Glutamatergic neuron (in vitro differentiated cells): ENCODE measurements at regions not wholly inside any gene's neighbourhood (a gene's known extent, or its start where the extent isn't known, plus 50 kb on each side); places are given as distances from the start of the nearest gene placed in this dataset.
"Not testable (repeated sequence)": the region's sequence is repeated elsewhere in the genome, so short reads cannot be mapped to it uniquely, and the experiment has no call there.

Source experiments
- DNase-seq: peaks from one replicate; pipeline ENCODE4 v3.0.0; 2022
- H3K27ac Mint-ChIP-seq: one replicate; pipeline ENCODE4 v1.8.0; 2020; ENCODE audit warnings: mild to moderate bottlenecking, mixed read lengths, inconsistent platforms; ENCODE audit not compliant: unreplicated experiment
- H3K27me3 Mint-ChIP-seq: one replicate; pipeline ENCODE4 v1.8.0; 2020; ENCODE audit warnings: mild to moderate bottlenecking, moderate library complexity, mixed read lengths, inconsistent platforms; ENCODE audit not compliant: unreplicated experiment
- H3K36me3 Mint-ChIP-seq: one replicate; pipeline ENCODE4 v1.8.0; 2020; ENCODE audit warnings: mild to moderate bottlenecking, mixed read lengths, inconsistent platforms; ENCODE audit not compliant: unreplicated experiment
- H3K4me1 Mint-ChIP-seq: one replicate; pipeline ENCODE4 v1.8.0; 2020; ENCODE audit warnings: mild to moderate bottlenecking, low read depth, mixed read lengths, inconsistent platforms; ENCODE audit not compliant: unreplicated experiment
- H3K4me3 Mint-ChIP-seq: one replicate; pipeline ENCODE4 v1.8.0; 2020; ENCODE audit warnings: mild to moderate bottlenecking, mixed read lengths, inconsistent platforms; ENCODE audit not compliant: unreplicated experiment
- H3K9me3 Mint-ChIP-seq: one replicate; pipeline ENCODE4 v1.8.0; 2020; ENCODE audit warnings: mild to moderate bottlenecking, moderate library complexity, mixed read lengths, inconsistent platforms; ENCODE audit not compliant: unreplicated experiment

DNA sequence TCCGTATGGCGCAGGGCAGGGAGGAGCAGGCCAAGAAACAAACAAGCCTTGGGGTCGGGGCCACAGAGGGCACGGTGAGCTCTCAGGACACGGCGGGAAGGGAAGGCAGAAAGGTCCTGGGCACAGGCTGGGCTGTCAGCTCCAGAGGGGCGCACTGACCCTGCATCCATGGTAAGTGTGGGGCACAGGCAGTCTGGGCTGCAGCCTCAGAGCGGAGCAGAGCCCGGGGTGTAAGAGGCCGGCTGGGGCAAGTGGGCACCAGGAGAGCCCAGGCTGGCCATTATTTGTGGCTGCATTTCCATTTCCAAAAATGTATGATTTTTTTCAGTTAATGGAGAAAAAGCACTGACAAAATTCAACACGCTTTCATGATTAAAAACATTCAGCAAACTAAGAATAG, 188.8 kb upstream of the PRKX start:
- H3K4me3 Mint-ChIP-seq = not testable (repeated sequence)

DNA sequence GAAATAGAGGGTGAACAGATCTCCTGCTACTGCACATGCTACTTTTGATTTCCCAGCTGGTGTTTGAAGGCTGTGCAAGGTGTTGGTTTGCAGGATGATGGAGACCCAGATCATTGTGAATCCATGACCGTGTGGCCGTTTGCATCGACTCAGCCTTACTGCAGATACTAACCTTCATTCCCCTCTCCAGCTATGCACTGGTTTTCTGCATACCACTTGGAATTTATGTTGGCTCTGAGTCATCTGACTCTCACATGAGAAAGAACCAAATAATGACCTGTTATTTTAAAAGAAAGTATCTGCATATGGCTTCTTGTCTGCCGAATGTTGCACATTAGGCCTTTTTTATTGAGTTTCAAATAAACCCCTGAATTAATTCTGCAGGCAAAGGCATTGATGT, 183.3 kb upstream of the PRKX start:
- H3K9me3 Mint-ChIP-seq, H3K27ac Mint-ChIP-seq, H3K27me3 Mint-ChIP-seq, H3K4me1 Mint-ChIP-seq, H3K36me3 Mint-ChIP-seq, DNase-seq, H3K4me3 Mint-ChIP-seq: not testable (repeated sequence)

More for the DNA sequence above, 188.8 kb upstream of the PRKX start:
- H3K4me1 Mint-ChIP-seq, H3K9me3 Mint-ChIP-seq, DNase-seq, H3K27ac Mint-ChIP-seq, H3K36me3 Mint-ChIP-seq, H3K27me3 Mint-ChIP-seq: not testable (repeated sequence)

DNA sequence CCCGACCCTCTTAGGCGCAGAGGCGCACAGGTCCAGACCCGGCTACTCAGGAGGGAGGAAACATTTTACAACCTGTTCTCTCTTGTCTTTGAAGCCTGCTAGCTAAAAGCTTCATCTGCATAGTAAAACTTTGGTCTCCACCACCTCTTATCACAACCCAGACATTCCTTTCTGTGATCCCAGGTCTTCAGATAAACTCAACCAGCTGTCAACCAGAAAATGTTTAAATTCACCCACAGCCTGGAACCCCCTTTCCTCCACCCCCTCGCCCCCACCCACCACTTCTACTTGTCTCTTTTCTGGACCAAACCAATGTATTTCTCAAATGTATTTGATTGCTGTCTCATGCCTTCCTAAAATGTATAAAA, 169.1 kb upstream of the PRKX start:
- DNase-seq, H3K9me3 Mint-ChIP-seq, H3K27ac Mint-ChIP-seq, H3K27me3 Mint-ChIP-seq, H3K4me1 Mint-ChIP-seq, H3K36me3 Mint-ChIP-seq: not testable (repeated sequence)
- H3K4me3 Mint-ChIP-seq = peak overlapping the region; percentile 70

DNA sequence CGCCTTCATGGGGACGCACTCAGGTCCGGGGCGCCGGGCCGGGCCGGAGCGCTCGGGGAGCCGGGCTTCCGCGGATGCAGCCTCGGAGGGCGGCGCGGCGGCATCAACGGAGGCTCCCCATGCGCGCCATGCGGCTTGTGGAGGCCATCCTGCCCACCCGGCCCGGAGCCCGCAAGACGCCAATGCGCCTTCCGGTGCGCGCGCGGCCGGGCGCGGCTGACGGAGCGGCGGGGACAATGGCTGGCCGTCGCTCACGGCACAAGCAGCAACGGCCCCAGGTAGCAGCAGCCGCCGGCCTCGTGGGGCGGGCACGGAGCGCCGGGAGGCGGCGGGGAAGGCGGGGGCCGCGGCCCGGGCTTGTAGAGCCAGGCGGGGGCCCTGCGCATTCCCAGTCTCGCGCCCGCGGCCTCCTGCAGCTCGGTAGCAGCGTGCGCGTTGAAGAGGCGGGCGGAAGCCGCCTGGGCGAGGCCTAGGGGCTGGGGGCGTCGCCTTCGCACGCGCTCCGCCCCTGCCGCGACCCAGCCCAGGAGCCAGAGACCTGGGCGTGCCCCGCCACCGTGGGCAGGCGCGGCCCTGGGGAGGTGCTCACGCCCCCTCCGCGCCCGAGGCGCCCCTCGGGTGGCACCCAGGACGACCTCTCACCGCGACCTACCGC, 168.6 kb upstream of the PRKX start:
- not testable (repeated sequence) for H3K36me3 Mint-ChIP-seq, H3K4me3 Mint-ChIP-seq, H3K27ac Mint-ChIP-seq, H3K27me3 Mint-ChIP-seq, H3K9me3 Mint-ChIP-seq, H3K4me1 Mint-ChIP-seq, DNase-seq

DNA sequence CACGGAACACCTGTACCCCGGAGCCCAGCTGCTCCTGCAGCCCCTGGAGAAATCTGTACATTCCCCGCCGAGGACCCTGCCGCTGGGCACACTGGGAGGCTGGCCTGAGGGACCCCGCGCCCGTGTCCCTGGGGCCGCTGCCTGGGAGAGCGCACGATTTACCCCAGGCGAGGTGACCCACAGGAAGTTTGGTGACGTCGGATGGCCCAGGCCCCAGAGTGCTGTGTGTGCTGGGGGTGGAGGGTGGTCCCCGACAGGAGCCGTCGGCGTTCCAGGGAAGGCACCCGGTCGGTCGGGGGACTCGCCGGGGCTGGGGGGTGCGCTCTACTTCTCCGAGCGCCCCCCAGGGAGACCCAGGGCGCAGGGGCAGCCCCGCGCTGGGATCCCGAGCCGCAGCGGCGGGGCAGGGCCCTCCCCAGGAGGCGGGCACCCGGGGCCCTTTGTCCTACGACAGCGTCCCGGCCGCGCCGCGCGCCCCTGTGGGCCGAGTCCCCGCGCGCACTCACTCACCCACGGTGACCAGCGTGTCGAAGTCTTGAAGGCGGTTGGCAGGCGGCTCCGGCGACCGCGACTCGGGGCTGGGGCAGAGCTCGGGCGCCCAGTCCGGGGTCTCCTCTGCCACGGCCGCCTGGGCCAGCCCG, 167.9 kb upstream of the PRKX start:
- H3K27me3 Mint-ChIP-seq, H3K9me3 Mint-ChIP-seq, H3K4me1 Mint-ChIP-seq, DNase-seq, H3K27ac Mint-ChIP-seq, H3K4me3 Mint-ChIP-seq, H3K36me3 Mint-ChIP-seq: not testable (repeated sequence)

DNA sequence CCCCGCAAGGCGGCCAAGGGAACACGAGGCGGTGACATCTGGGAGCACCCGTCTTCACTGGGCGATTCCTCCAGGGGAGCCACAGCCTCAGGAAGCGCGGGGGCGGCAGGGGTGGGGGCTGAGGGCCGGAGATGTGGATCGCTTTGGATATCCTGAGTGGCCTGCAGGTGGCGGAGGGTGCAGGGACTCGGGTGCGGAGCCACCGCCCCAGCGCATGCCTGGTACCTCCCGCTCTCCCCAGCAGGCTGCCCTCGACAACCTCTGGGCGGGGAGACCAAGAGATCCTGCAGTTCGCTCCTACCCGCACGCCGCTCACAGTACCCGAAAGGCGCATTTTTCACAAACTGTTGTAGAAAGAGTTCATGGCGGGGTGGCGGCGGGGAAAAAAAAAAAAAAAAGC, 162.9 kb upstream of the PRKX start:
- not testable (repeated sequence) for H3K4me1 Mint-ChIP-seq, H3K27me3 Mint-ChIP-seq, H3K36me3 Mint-ChIP-seq, H3K27ac Mint-ChIP-seq, DNase-seq, H3K4me3 Mint-ChIP-seq, H3K9me3 Mint-ChIP-seq

DNA sequence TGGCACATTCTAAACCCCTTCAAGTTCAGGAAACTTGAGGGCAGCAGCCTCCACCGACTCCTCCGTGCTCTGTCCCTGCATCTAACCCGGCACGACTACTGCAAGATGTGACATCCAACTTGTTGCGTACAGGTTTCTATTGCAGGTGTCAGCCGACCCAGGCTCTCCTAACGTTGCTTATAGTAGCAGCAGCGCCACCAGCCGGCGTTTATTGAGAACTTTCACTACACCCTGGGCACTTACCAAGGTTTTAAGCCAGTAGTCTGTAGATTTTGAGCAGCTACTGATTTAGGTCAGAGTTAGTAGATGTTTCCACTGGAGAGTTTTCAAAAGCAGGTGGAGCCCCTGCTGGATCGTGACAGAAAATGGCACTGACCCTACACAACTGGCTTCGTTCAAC, 162.2 kb upstream of the PRKX start:
- not testable (repeated sequence) for H3K27me3 Mint-ChIP-seq, H3K27ac Mint-ChIP-seq, H3K9me3 Mint-ChIP-seq, H3K36me3 Mint-ChIP-seq, DNase-seq, H3K4me1 Mint-ChIP-seq, H3K4me3 Mint-ChIP-seq

DNA sequence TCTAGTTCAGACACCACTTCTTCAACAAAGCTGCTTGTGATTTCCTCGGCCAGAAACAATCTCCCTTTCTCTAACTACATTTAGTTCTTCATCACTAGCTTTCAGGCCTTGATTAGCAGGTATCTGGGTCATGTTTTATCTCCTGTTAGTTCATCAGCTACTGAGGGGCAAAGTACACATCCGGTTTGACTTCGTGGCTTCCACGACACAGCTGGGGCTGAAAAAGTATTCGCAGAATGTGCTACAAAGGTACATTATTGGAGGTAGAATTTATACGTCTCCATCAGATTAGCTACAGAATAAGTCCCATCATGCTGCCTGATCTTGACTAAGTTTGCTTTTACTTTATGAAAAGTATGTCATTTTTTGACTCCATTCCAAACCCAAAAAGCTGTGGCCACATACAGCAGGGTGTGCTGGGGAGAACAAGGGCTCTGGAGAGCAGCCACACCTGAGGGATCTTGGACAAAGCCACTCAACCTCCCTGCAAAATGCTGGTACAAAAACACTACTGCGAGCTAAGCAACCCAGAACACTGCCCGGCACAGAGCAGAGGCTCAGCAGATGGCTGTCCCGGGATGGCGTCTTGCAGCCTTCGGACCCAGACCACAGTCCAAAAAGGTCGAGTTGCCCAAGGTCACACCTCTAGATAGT, 158.9 kb upstream of the PRKX start:
- not testable (repeated sequence) for H3K4me3 Mint-ChIP-seq, H3K27ac Mint-ChIP-seq, H3K4me1 Mint-ChIP-seq, H3K9me3 Mint-ChIP-seq, H3K27me3 Mint-ChIP-seq, DNase-seq, H3K36me3 Mint-ChIP-seq

DNA sequence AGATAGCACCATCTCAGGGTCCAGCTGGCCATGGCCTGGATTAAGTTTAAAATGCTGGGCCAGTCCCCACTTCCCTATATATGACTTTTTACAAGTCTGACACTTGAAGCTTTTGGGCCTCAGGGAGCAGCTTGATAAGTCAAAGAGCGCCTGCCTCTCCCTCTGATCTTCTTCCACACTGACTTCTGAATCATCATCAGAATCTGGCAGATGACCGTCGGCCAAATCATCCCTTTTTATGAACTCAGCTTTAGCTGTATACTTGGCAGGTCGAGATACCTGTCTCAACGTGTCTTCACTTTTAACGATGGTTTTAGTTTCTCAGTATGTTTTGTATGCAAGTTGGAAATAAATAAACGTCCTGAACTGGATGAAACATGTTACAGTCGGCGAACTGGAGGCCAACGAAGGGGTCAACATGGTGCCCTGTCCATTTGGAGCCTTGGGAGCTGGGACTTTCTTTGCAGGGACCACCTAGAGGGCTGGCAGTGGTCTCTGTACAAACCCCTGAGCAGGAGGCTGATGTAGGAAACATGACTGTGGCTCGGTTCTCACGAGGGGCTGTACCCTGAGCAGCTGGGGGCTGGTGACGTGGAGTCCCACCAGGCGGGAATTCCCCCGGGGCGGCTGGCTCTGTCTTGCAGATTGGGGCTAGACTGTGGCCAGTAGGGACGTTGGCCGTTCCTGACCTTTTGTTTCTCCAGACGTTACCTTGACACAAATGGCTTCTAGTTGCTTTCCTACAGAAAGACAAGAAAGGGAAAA, 153.8 kb upstream of the PRKX start:
- not testable (repeated sequence) for H3K36me3 Mint-ChIP-seq, DNase-seq, H3K27me3 Mint-ChIP-seq, H3K4me3 Mint-ChIP-seq, H3K27ac Mint-ChIP-seq, H3K9me3 Mint-ChIP-seq, H3K4me1 Mint-ChIP-seq

DNA sequence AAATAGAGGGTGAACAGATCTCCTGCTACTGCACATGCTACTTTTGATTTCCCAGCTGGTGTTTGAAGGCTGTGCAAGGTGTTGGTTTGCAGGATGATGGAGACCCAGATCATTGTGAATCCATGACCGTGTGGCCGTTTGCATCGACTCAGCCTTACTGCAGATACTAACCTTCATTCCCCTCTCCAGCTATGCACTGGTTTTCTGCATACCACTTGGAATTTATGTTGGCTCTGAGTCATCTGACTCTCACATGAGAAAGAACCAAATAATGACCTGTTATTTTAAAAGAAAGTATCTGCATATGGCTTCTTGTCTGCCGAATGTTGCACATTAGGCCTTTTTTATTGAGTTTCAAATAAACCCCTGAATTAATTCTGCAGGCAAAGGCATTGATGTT, 144.9 kb upstream of the PRKX start:
- not testable (repeated sequence) for H3K27me3 Mint-ChIP-seq, H3K27ac Mint-ChIP-seq, H3K4me3 Mint-ChIP-seq, H3K36me3 Mint-ChIP-seq, H3K9me3 Mint-ChIP-seq, H3K4me1 Mint-ChIP-seq, DNase-seq

DNA sequence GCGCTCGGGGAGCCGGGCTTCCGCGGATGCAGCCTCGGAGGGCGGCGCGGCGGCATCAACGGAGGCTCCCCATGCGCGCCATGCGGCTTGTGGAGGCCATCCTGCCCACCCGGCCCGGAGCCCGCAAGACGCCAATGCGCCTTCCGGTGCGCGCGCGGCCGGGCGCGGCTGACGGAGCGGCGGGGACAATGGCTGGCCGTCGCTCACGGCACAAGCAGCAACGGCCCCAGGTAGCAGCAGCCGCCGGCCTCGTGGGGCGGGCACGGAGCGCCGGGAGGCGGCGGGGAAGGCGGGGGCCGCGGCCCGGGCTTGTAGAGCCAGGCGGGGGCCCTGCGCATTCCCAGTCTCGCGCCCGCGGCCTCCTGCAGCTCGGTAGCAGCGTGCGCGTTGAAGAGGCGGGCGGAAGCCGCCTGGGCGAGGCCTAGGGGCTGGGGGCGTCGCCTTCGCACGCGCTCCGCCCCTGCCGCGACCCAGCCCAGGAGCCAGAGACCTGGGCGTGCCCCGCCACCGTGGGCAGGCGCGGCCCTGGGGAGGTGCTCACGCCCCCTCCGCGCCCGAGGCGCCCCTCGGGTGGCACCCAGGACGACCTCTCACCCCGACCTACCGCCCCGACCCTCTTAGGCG, 130.2 kb upstream of the PRKX start:
- not testable (repeated sequence) for H3K27ac Mint-ChIP-seq, H3K4me1 Mint-ChIP-seq, H3K27me3 Mint-ChIP-seq, H3K4me3 Mint-ChIP-seq, H3K36me3 Mint-ChIP-seq, DNase-seq, H3K9me3 Mint-ChIP-seq
